ENCODE measurements at regions not wholly inside any gene's neighbourhood (a gene's known extent, or its start where the extent isn't known, plus 50 kb on each side); places are given as distances from the start of the nearest gene placed in this dataset.

- TF ChIP-seq REST (IDR thresholded peaks at IDR 0.05; ENCODE audit: borderline replicate concordance) (no peak), REST (CRISPR knock-in tag; IDR thresholded peaks at IDR 0.05; ENCODE audit: low read depth) (no peak), POLR3G (IDR thresholded peaks at IDR 0.05; ENCODE audit: extremely low read depth, insufficient read length, insufficient replicate concordance) (no peak), MECOM (CRISPR knock-in tag; IDR thresholded peaks at IDR 0.05) (0 out of 2 replicates have a peak, but pooled peaks have one; percentile 42), MAFF (IDR thresholded peaks at IDR 0.05; ENCODE audit: low read length) (no peak), SRSF7 (optimal IDR thresholded peaks at IDR 0.05; ENCODE audit: low read depth, low read length) (no peak), NCOR1 (IDR thresholded peaks at IDR 0.05) (no peak), GATAD2B (IDR thresholded peaks at IDR 0.05; ENCODE audit: borderline replicate concordance) (no peak), HDAC6 (IDR thresholded peaks at IDR 0.05; ENCODE audit: low read depth, low read length) (no peak), CBFA2T3 (IDR thresholded peaks at IDR 0.05) (peak; percentile 56), HNRNPL (IDR thresholded peaks at IDR 0.05; ENCODE audit: low read depth, low read length) (no peak), PHB (CRISPR knock-in tag; IDR thresholded peaks at IDR 0.05) (no peak), KDM1A (IDR thresholded peaks at IDR 0.05) (no peak), DACH1 (IDR thresholded peaks at IDR 0.05; ENCODE audit: partially characterized antibody) (no peak), CBX1 (IDR thresholded peaks at IDR 0.05; ENCODE audit: low read depth) (no peak)
- TF ChIP-seq, protein P1, sequence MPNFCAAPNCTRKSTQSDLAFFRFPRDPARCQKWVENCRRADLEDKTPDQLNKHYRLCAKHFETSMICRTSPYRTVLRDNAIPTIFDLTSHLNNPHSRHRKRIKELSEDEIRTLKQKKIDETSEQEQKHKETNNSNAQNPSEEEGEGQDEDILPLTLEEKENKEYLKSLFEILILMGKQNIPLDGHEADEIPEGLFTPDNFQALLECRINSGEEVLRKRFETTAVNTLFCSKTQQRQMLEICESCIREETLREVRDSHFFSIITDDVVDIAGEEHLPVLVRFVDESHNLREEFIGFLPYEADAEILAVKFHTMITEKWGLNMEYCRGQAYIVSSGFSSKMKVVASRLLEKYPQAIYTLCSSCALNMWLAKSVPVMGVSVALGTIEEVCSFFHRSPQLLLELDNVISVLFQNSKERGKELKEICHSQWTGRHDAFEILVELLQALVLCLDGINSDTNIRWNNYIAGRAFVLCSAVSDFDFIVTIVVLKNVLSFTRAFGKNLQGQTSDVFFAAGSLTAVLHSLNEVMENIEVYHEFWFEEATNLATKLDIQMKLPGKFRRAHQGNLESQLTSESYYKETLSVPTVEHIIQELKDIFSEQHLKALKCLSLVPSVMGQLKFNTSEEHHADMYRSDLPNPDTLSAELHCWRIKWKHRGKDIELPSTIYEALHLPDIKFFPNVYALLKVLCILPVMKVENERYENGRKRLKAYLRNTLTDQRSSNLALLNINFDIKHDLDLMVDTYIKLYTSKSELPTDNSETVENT (CRISPR knock-in tag; IDR thresholded peaks at IDR 0.05): no peak
- TF ChIP-seq, protein P2, sequence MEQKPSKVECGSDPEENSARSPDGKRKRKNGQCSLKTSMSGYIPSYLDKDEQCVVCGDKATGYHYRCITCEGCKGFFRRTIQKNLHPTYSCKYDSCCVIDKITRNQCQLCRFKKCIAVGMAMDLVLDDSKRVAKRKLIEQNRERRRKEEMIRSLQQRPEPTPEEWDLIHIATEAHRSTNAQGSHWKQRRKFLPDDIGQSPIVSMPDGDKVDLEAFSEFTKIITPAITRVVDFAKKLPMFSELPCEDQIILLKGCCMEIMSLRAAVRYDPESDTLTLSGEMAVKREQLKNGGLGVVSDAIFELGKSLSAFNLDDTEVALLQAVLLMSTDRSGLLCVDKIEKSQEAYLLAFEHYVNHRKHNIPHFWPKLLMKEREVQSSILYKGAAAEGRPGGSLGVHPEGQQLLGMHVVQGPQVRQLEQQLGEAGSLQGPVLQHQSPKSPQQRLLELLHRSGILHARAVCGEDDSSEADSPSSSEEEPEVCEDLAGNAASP (IDR thresholded peaks at IDR 0.05): no peak
Measured at GRCh38 chr6:43915986-43916923, 146.2 kb downstream of the VEGFA start (continued).

Measured in K562 (cell line).